ENCODE measurements at regions not wholly inside any gene's neighbourhood (a gene's known extent, or its start where the extent isn't known, plus 50 kb on each side); places are given as distances from the start of the nearest gene placed in this dataset.

DNA sequence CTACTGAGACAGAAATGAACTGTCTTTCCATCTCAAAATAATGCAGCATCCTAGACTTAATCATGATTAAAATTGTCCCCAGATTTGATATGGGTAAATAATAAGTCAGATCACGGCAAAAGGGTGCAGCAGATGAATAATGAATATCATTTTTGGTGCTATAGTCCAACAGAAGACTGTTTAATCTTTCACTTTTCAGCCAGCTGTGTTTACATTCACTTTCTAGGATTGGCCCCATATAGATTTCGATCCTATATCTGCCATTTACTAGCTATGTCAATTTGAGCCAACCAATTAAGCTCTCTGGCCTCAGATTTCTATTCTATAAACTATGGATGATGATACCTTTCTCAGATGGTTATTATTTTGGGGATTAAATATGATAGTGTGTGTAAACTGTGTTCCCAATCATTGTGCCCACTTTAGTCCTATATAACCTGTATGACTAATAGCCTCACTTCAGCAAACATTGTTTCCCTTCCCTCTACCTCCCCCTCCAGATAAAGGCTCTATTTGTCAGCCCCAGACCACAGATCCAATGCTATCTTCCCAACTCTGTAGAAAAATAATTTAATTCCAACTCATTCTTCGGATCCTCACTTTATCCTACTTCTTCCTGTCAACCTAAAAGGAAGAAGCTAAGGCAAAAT, 53.6 kb upstream of the NT5E start:
- no peak for DNase-seq (ENCODE audit: low read depth, low spot score)

DNA sequence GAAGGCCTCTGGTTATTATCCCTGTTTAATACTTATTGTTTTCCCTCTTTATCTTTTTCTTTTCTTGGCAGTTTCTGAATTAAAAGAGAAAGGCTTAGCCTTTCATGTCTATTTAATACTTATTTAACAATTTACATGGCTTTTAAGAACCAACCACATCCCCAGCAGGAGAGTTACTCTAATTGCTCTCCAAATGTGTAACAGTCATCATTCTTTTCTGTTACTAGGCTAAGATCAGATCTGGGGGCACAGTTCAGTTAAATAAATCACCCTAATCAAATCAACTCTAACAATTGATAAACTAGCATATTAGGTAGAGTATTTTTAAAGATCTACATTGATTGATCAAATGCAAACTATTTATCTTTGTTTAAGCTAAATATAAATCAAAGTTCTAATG, 54.1 kb upstream of the NT5E start:
- no peak for DNase-seq (ENCODE audit: low read depth, low spot score)

DNA sequence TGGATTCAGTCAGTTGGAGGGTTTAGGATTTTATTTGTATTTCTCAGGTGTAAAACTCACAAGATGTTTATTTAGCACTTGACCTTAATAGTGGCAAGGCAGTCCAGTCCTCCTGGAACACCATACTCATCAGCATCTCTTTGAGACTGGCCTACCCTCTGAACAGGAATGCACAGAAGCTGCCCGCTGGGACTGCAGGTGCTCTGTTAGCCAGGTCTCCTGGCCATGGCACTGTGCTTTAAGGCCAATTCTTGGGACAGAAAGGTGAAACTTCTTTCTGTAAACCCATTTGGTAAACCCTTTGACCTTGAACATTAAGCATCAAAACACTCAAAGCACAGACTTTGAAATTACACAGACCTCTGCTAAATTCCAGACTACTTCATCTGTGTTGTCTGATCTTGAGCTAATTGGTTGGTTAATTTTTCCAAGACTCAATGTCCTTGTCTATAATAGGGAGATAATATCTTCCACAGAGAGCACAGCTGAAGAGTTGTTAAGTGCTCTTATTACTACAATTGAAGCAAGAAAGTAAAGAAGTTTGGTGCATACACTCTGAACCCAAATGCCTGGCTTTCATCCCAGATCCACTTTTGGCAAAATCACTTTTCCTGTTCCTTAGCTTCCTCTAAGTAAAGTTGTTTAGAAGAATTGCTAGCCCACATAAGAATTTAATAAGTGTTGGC, 54.9 kb upstream of the NT5E start:
- no peak for DNase-seq (ENCODE audit: low read depth, low spot score)

DNA sequence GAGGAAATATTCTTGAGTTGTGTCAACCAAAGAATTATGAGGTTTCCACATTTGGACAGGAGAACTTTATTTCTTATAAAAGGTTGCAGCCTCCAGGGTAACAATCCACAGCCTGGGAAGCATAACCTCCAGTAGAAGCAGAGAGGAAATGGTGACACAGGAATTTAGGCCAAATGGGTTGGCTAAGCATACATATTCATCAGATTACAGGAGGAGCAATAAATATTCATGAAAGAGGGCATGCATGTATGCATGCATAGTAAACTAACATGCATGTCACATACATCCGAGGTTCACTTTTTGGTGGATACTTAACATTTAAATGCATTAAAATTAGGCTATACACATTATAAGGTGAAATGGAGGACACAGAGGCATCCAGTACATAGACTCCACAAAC, 55.7 kb upstream of the NT5E start:
- DNase-seq (ENCODE audit: low read depth, low spot score), result no peak

DNA sequence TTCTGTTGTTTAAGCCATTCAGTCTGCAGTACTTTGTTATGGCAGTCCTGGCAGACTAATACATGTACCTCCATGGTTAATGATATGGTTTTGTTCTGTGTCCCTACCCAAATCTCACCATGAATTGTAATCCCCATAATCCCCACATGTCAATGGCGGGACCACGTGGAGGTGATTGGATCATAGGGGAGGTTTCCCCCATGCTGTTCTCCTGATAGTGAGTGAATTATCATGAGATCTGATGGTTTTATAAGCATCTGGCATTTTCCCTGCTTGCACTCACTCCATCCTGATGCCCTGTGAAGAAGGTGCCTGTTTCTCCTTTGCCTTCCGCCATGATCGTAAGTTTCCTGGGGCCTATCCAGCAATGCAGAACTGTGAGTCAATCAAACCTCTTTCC, 57.5 kb upstream of the NT5E start:
- no peak for DNase-seq (ENCODE audit: low read depth, low spot score)

DNA sequence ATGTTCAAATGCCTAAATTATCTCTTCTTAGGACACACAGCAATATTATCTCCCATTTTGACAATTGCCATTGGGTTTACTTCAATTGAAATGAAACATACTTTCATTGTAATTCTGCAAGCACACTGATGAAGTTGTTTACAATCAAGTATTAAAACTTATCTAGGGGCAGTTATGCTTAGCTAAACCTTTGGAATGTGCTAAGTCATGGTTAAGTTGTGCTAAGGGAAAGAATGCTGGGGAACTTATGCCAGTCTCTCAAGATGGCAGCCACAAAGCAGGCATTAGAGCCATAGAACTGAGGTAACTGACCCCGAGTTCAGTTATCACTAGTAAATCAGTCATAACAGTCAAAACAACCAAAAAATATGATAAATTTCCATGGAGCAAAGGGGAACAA, 59.1 kb upstream of the NT5E start:
- DNase-seq (ENCODE audit: low read depth, low spot score), result no peak

DNA sequence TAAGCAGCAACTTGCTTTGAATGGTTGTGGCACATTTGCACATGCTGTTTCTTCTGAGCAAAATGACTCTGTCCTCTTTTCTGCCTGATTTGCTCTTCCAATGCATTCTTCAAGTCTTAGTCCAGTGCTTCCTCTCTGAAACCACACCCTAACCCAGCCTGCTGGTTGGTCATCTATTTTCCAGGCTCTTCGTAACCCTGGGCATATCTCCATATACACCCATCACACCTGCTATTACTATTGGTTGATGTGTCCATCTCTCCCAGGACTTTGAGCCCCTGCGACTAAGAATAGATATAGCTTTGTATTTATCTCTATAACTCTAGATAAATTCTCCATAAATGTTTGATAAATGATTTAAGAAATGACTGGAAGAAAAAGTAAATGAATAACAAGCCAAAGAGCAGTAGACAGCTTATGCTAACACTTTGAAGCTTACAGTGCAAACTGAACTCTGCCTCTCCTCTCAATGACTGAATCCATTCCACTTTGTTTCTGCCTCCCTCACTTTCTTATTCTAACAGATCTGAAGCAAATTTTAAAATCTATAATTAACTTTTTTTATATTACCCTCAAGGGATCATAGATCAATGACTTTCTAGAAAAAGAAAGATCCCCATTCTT, 59.7 kb upstream of the NT5E start:
- DNase-seq (ENCODE audit: low read depth, low spot score), result no peak

DNA sequence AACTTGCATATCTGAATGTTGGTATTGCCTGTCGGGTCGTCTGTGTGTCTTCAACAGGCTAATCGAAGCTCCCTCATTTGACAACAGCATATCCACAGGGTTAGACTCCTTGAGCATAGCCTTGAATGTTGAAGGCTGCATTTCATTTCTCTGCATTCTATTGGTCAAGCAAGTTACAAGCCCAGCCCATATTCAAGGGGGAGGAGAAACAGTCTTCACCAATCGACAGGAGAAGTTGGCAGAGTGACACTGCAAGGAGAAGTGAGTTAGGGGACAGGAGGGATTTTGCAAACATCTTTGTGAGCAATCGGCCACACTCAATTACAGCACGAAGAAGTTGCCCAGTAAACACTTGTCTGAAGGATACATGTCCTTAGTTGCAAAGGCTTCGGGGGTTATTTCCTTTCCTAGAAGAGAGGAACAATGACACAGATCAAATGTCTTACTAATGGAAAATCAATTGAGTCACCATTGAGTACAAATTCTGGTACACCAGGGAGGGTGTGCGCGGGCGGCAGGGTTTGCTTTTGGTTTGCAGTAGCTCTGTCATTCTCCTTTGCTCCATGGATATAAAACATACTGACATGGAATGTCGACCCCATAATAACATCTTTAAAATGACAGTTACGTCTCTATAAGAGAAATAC, 60.6 kb upstream of the NT5E start:
- no peak for DNase-seq (ENCODE audit: low read depth, low spot score)

DNA sequence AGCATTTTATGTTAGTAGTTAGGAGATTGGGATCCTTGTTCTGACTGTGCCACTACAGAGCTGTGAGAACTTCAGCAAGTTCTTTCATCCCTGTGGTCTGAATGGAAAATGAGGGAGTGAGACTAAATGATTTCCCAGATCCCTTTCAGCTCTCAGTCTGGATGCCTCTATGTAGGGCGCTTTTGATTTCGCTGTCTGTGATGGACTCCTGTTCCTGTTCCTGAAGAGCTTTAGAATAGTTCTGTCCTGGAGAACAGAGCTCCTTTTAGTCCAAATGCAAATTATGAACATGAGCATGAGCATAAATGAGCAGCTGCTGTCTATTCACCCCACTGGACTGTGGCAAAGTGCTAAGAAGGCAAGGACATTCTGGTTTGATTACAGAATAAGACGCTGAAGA, 61.4 kb upstream of the NT5E start:
- no peak for DNase-seq (ENCODE audit: low read depth, low spot score)

DNA sequence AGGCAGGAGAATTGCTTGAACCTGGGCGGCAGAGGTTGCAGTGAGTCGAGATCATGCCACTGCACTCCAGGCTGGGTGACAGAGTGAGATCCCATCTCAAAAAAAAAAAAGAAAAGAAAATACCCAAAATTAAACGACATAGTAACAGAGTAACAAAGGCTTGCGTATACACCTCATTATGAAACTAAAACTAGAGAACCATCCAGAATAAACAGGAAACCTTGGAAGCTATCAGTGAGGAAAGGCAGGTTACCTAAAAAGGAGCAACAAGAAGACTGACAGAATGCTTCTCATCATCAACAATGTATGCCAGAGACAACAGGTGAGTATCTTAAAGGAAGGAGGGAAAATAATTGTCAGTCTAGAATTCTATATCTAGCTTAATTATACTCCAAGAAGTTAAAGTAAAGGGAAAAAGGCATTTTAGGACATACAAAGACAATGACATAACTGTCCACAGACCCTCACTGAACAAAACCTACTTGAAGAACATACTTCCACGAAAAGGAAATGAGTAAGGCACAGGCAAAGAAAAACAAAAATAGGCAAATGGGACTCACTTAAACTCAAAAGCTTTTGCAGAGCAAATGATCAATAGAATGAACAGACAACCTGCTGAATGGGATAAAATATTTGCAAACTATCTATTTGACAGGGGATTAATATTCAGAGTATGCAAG, 64.1 kb upstream of the NT5E start:
- DNase-seq (ENCODE audit: low read depth, low spot score), result no peak

DNA sequence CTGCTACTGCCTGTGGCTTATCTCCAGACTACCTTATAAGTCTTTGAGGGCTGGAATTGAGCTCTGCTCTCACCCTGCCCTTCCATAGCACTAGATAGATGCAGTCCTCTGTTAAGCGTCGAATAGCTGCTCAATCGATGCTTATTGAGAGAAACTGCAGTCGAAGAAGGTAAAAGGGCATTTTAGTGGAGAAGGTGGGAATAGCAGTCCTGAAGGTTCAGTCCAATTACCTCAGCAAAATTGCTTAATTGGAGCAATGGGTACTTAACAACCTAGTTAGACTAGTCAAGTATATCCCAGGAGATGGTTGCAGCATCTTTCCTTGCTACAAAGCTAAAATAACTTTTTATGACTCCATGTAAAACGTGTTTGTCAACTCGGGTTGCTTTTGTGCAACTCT, 66.8 kb upstream of the NT5E start:
- no peak for DNase-seq (ENCODE audit: low read depth, low spot score)

DNA sequence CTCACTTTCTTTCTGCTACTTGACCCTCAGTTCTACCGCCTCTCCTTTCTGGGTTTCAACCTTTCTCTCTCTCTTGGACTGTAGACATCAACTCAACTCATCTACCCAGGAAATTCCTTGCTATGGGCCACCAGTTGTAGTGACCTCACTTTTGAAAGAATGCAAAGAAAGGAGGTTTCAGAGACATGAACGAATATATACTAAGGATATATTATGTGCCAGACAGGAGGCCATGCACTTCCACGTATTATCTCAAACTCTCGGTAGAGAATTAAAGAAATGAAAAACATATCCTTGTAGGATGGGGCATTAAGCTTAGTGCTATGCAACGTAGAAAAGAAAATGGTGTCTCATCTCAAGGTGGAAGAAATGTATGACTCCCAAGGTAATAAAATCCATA, 67.3 kb upstream of the NT5E start:
- DNase-seq (ENCODE audit: low read depth, low spot score), result no peak

DNA sequence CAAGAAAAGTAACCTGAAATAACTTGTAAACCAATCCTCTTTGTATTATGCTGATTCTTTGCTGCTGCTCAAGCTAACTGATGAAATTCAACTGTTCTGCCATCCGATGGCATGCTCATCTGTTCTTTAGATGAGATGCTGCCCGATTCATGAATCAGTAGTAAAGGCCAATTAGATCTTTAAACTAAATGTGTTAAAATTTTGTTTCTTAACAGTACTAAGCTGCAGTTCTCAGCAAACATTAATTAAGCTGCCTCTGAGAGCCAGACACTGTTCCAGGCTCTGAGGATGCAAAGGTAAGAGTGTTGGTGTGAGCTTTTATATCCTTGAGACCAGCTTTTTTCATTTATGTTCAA, 77.0 kb upstream of the NT5E start:
- DNase-seq (ENCODE audit: low read depth, low spot score), result no peak

DNA sequence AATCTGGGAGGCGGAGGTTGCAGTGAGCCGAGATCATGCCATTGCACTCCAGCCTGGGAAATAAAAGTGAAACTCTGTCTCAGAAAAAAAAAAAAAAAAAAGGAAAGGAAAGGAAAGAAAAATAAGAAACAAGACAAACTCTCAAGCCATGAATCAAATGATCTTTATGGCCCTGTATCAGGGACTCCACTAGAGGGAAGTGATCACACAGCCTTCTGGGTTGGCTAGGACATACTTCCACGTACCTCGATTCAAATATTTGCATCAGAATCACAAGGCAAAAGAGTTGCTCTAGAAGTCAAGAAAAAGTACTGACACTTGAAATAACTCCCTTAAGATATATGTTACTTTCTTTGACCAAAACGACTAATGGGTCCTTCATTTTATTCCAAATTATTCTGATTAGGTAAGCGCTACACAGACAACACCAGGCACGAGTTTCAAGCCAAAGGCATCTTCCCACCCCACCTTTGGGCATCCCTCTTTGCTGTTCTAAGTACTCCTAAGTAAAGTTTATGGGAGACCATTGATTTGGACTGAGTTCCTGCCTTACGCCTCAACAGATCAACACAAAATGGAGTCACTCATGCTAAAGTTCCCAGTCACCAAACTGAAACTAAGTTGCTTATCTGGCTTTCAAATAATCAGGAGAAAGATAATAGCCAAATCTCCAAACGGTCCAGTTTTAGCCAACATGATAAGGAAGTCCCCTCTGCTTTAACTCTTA, 77.5 kb upstream of the NT5E start:
- no peak for DNase-seq (ENCODE audit: low read depth, low spot score)

DNA sequence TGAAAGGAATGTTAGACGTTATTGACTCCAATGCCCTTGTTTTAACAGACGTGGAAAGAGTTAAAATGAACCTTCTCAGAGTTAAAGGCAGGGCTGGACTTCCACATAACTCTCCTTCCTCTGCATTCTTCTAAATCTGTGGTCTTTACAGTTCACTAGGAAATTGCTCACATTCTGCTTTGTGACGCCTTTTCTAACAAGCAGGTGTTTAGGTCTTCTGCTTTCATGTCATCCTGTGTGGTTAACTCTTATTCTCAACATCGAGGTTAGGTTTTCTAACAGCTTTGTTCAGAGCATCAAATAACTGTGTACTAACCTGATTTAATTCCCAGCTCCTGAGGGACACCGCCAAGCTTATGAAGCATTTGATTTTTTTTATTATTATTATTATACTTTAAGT, 81.3 kb upstream of the NT5E start:
- no peak for DNase-seq (ENCODE audit: low read depth, low spot score)

DNA sequence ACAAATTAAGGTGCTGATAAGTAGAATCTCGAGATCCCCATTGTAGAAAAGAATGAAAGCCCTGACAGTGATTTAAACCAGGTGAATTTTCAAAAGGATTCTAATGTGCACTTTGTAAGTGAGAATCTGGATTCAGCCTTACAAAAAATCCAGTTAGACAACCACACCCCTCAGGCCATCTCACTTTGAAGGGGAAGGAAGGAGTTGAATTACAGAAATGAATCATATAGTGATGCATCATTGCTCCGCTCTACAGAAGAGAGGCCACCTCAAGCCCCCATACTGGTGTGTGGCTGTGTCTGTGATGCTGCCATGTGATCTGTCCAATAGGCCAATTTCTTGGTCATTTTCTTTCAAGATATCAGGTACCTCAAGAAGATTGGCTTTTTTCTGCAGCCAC, 85.5 kb upstream of the NT5E start:
- DNase-seq (ENCODE audit: low read depth, low spot score), result no peak

DNA sequence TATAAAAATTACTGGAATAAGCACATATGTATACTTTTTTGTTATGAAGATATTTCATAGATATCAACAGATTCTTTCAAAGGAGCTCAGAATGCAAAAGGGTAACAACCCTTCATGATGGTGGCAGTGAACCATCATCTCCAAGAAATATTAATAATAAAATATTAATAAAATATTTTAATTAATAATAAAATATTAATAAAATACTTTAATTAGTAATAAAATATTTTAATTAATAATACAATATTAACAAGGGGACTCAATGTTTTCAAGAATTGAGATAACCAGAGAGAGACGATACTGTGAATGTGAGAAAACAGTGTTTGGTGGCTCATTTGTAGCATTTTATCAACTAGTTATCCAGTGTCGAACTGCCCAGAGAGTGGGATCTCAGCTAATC, 86.0 kb upstream of the NT5E start:
- DNase-seq (ENCODE audit: low read depth, low spot score), result no peak

DNA sequence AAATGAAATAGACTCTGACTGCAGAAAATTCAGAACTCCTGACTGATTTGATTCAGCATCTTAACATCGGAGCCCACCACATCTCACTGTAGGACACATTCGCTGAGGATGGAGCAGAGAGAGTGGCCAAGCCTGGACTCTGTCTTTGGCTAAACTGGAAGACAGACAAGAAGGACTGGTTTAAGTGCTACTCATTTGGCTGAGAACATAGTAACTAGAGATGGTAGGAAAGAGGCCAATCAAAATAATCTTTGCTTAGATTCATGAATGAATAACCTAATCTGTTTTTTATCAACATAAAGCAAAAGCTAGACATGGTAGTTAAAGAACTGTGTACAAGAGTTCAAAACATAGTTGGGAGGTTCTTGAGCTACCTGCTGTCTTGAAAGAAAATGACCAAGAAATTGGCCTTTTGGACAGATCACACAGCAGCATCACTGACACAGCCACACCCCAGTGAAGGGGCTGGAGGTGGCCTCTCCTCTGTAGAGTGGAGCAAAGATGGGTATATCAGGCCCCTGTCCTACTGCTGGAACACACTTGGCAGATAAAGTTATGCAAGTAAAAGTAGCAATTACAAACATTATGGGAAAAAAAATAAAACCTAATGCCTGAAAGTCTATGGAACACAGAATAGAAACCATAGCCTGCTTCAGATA, 87.1 kb upstream of the NT5E start:
- DNase-seq (ENCODE audit: low read depth, low spot score), result no peak

DNA sequence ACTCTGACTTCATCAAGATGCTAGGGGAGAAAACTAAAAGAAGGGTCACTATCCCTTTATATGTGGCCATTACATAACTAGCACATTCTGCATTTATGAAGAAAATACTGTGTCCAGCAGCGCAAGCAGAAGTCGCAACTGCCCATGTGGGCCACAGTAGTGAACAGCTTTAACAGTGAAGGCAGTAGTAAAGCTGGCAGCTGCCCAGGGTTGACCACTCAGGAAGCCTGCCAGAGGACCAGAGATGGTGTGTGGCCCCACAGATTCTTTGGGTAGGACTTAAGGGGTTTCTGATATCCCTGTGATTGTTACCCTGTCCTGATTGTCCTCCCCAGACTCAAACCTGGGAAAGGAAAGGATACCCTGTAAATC, 88.3 kb upstream of the NT5E start:
- no peak for DNase-seq (ENCODE audit: low read depth, low spot score)

DNA sequence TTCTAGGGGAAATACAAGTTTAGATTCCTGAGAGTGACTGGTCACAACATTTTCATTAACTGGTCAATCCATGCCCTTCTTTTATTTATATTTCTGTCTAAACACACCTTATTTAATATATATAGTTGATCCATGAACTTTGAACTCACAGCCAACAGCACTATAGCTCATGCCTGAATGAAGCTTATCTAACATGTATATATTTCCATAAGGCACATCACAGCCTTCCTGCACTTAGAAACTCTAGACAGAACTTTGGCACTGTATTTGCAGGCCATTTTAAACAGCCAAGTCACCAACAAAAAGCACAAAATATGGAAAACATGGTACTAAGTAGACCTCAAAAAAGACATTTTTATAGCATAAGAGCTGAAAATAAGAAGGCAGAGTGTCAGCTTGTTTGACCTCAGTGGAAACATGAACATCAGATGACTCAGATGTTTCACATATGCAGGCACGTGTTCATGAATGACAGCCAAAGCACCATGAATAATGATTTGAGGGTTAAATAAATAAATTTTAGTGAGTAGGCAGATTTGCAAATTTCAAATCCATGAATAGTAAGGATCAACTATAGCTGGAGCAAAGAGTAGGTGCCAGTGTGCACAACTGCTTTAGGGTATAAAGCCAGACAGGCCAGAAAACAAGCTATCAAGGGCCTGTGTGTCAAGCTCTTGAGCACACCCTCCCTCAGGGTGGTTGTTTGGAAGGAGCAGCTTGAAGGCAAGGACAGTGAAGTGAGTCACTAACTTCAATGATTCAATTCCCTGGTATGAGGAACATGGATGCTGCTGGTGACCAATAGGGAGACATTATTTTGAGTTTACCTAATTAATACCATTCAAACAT, 88.9 kb upstream of the NT5E start:
- no peak for DNase-seq (ENCODE audit: low read depth, low spot score)

All from activated naive CD8-positive, alpha-beta T cell treated with anti-CD3 and anti-CD28 coated beads, Interleukin-2, amount 50 U/mL, for 16 hours (primary cell).